ENCODE measurements at regions not wholly inside any gene's neighbourhood (a gene's known extent, or its start where the extent isn't known, plus 50 kb on each side); places are given as distances from the start of the nearest gene placed in this dataset.

GRCh38 chr9:13487071-13487470 lies 207.6 kb upstream of the MPDZ start:
- TF ChIP-seq CTCF (IDR thresholded peaks at IDR 0.05; ENCODE audit: low read depth, low read length, poor library complexity, severe bottlenecking): no peak
- no peak for TF ChIP-seq EZH2phosphoT487 (IDR thresholded peaks at IDR 0.05; ENCODE audit: borderline replicate concordance, low read length)

Data from DOHH2 (cell line).